ENCODE measurements at regions not wholly inside any gene's neighbourhood (a gene's known extent, or its start where the extent isn't known, plus 50 kb on each side); places are given as distances from the start of the nearest gene placed in this dataset.

DNA sequence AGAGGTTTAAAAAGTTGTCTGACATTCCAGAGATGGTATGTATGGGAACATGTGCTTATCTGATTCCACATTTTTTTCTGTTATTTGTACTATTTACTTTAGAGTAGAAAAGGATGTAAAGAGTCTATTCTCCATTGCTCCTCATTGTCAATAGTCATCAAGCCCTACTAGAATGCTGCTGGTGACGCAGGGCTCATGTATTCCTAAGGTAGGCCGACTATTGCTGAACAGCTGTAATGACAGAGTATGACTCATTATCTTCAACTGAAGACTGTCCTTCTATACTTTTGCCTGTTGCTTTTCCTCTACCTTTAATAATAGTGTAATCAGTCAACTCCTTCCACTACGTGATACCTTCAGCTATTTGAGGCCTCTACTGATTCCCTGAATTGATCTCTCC, 509.1 kb upstream of the NR3C2 start:
- Histone ChIP-seq H3K27me3 (ENCODE audit: insufficient read depth, low read length) (no peaks in the 10 kb centered on the region), H2BK120ac (ENCODE audit: insufficient read depth, low read length, poor library complexity) (no peak overlapping the region), H3K27ac (ENCODE audit: low read depth, low read length) (no peak overlapping the region), H4K12ac (ENCODE audit: low read depth, low read length) (no peak overlapping the region), H2AK5ac (ENCODE audit: low read length) (no peak overlapping the region), H3K14ac (ENCODE audit: low read length) (no peak overlapping the region), H3K4ac (ENCODE audit: low read depth, low read length) (no peak overlapping the region), H3K4me1 (ENCODE audit: control insufficient read depth in 1 of 2, insufficient read depth in 2 of 2, low read length in 2 of 2) (peaks cover 0 to 2% of the 10 kb centered on the region in 2 experiments), H2BK5ac (ENCODE audit: low read depth, low read length, poor library complexity) (no peak overlapping the region), H4K91ac (ENCODE audit: low read depth, low read length) (no peak overlapping the region), H3K4me3 (ENCODE audit: low read depth, low read length) (no peak overlapping the region), H4K8ac (ENCODE audit: low read depth, low read length) (no peak overlapping the region), H3K9ac (ENCODE audit: low read length) (no peak overlapping the region), H2AFZ (ENCODE audit: insufficient read depth, low read length, poor library complexity) (no peak overlapping the region), H3K23ac (ENCODE audit: low read length) (no peak overlapping the region), H3K36me3 (ENCODE audit: control insufficient read depth in 1 of 2, insufficient read depth in 2 of 2, low read length in 2 of 2) (no peaks in the 10 kb centered on the region), H3K18ac (ENCODE audit: low read length) (no peak overlapping the region), H2BK12ac (ENCODE audit: low read length) (no peak overlapping the region), H3K79me1 (ENCODE audit: low read length) (no peaks in the 10 kb centered on the region), H3K4me2 (ENCODE audit: low read length) (no peak overlapping the region), H3K9me3 (ENCODE audit: insufficient read depth, low read depth, low read length) (no peaks in the 10 kb centered on the region), H3K79me2 (ENCODE audit: control insufficient read depth, insufficient read depth, low read length, poor library complexity) (no peaks in the 10 kb centered on the region)
- DNase-seq, result peak; percentile 78 to 90
- no CpG with 5 or more reads among the region's 3 CpGs for WGBS (ENCODE audit: extremely low coverage, insufficient coverage, insufficient read length)

DNA sequence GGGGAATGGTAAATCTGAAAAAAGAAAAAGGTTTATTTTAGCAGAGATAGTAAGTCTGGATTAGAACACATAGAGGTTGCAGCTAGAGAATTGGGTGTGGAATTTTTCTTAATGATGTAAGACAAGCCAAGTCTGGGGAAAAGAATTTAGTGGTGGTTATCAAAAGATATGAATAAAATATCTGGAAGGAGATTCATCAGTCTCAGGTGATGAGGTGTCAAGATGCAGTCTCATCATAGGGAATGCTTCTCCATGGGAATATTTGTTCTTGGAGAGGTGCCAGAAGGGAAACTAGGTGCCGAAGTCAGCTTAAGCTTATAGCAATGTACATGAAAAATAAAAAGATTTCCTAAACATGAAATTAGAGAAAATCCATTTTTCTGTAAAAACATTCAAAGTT, 504.1 kb upstream of the NR3C2 start:
- Histone ChIP-seq H3K4me2 (ENCODE audit: low read length) (no peak overlapping the region), H3K4ac (ENCODE audit: low read depth, low read length) (no peak overlapping the region), H3K79me1 (ENCODE audit: low read length) (no peaks in the 10 kb centered on the region), H3K27ac (ENCODE audit: low read depth, low read length) (no peak overlapping the region), H3K79me2 (ENCODE audit: control insufficient read depth, insufficient read depth, low read length, poor library complexity) (no peaks in the 10 kb centered on the region), H3K36me3 (ENCODE audit: control insufficient read depth in 1 of 2, insufficient read depth in 2 of 2, low read length in 2 of 2) (no peaks in the 10 kb centered on the region), H2AK5ac (ENCODE audit: low read length) (no peak overlapping the region), H3K9me3 (ENCODE audit: insufficient read depth, low read depth, low read length) (no peaks in the 10 kb centered on the region), H2BK5ac (ENCODE audit: low read depth, low read length, poor library complexity) (no peak overlapping the region), H3K14ac (ENCODE audit: low read length) (no peak overlapping the region), H2BK120ac (ENCODE audit: insufficient read depth, low read length, poor library complexity) (no peak overlapping the region), H2AFZ (ENCODE audit: insufficient read depth, low read length, poor library complexity) (no peak overlapping the region), H3K23ac (ENCODE audit: low read length) (no peak overlapping the region), H3K4me1 (ENCODE audit: control insufficient read depth in 1 of 2, insufficient read depth in 2 of 2, low read length in 2 of 2) (no peaks in the 10 kb centered on the region), H3K18ac (ENCODE audit: low read length) (no peak overlapping the region), H3K4me3 (ENCODE audit: low read depth, low read length) (no peak overlapping the region), H3K9ac (ENCODE audit: low read length) (no peak overlapping the region), H4K91ac (ENCODE audit: low read depth, low read length) (no peak overlapping the region), H3K27me3 (ENCODE audit: insufficient read depth, low read length) (no peaks in the 10 kb centered on the region), H4K12ac (ENCODE audit: low read depth, low read length) (no peak overlapping the region), H2BK12ac (ENCODE audit: low read length) (no peak overlapping the region), H4K8ac (ENCODE audit: low read depth, low read length) (no peak overlapping the region)
- no CpG with 5 or more reads among the region's 1 CpG for WGBS (ENCODE audit: extremely low coverage, insufficient coverage, insufficient read length)
- no peak for DNase-seq

DNA sequence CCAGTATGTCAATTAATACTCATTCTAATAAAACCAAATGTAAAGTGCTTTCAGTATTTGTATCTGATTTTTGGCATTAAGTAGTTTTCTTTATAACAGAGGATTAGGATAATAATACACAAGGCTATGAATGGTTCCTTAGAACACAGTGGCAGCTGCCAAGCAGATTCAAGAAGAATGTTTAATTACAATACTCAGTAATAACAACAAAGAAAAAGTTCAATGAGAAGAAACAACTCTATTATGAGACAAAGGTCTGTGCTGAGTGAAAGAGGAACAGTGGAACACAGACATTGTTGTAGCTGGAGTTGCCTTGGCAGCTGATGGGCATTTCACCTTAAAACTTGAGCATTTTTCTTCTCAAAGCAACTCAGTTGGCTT, 502.6 kb upstream of the NR3C2 start:
- no peak overlapping the region for H3K14ac ChIP-seq (ENCODE audit: low read length)
- no peak overlapping the region for H3K4me2 ChIP-seq (ENCODE audit: low read length)
- no peak overlapping the region for H4K91ac ChIP-seq (ENCODE audit: low read depth, low read length)
- no peak overlapping the region for H3K18ac ChIP-seq (ENCODE audit: low read length)
- no peak overlapping the region for H4K8ac ChIP-seq (ENCODE audit: low read depth, low read length)
- H3K79me2 ChIP-seq (ENCODE audit: control insufficient read depth, insufficient read depth, low read length, poor library complexity), result no peaks in the 10 kb centered on the region
- no peak overlapping the region for H3K9ac ChIP-seq (ENCODE audit: low read length)
- H3K4ac ChIP-seq (ENCODE audit: low read depth, low read length), result no peak overlapping the region
- H3K23ac ChIP-seq (ENCODE audit: low read length), result no peak overlapping the region
- H2BK12ac ChIP-seq (ENCODE audit: low read length), result no peak overlapping the region
- no peaks in the 10 kb centered on the region for H3K4me1 ChIP-seq (ENCODE audit: control insufficient read depth in 1 of 2, insufficient read depth in 2 of 2, low read length in 2 of 2)
- no peak overlapping the region for H2AK5ac ChIP-seq (ENCODE audit: low read length)
- H3K4me3 ChIP-seq (ENCODE audit: low read depth, low read length), result no peak overlapping the region
- no peak overlapping the region for H4K12ac ChIP-seq (ENCODE audit: low read depth, low read length)
- DNase-seq, result no peak
- no peak overlapping the region for H2AFZ ChIP-seq (ENCODE audit: insufficient read depth, low read length, poor library complexity)
- no peaks in the 10 kb centered on the region for H3K9me3 ChIP-seq (ENCODE audit: insufficient read depth, low read depth, low read length)
- no peak overlapping the region for H2BK5ac ChIP-seq (ENCODE audit: low read depth, low read length, poor library complexity)
- no peaks in the 10 kb centered on the region for H3K79me1 ChIP-seq (ENCODE audit: low read length)
- H2BK120ac ChIP-seq (ENCODE audit: insufficient read depth, low read length, poor library complexity), result no peak overlapping the region
- H3K27ac ChIP-seq (ENCODE audit: low read depth, low read length), result no peak overlapping the region
- no peaks in the 10 kb centered on the region for H3K27me3 ChIP-seq (ENCODE audit: insufficient read depth, low read length)
- H3K36me3 ChIP-seq (ENCODE audit: control insufficient read depth in 1 of 2, insufficient read depth in 2 of 2, low read length in 2 of 2), result no peaks in the 10 kb centered on the region

DNA sequence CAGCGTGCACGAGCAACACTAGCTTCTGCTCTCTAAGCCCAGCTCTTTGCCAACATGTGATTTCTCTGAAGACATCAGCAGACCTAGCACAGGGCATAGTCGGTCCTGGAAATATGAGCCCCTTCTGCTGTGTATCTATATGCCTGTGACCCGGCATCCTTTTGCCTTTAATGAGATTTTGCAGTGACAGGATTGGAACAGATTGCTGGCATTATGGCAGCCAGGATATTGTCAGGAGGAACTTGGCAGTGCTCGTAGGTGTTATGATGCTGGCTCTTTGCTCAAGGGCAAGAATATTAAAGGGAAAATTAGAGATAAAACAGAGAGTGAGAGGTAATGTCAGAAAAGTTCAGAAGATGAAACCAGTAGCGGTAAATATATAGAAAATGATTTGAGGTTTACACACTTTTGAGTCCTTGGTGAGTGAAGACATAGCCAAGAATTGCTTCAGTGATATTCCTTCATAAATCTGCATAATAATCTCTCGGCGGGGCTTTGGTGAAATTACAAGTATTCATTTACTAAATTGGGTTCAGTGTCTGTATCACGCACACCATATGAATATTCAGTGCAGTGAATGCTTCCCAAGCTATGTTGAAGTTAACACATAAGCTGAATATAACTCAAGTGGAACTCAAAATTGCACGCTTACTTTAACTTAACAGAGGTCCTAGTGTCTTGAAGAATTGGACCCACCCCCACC, 502.1 kb upstream of the NR3C2 start:
- H3K4me2 ChIP-seq (ENCODE audit: low read length), result no peak overlapping the region
- H2AFZ ChIP-seq (ENCODE audit: insufficient read depth, low read length, poor library complexity), result no peak overlapping the region
- H2BK12ac ChIP-seq (ENCODE audit: low read length), result no peak overlapping the region
- H4K91ac ChIP-seq (ENCODE audit: low read depth, low read length), result no peak overlapping the region
- H3K23ac ChIP-seq (ENCODE audit: low read length), result no peak overlapping the region
- no peaks in the 10 kb centered on the region for H3K4me1 ChIP-seq (ENCODE audit: control insufficient read depth in 1 of 2, insufficient read depth in 2 of 2, low read length in 2 of 2)
- no peak for DNase-seq
- H3K14ac ChIP-seq (ENCODE audit: low read length), result no peak overlapping the region
- H3K4me3 ChIP-seq (ENCODE audit: low read depth, low read length), result no peak overlapping the region
- no peak overlapping the region for H2BK120ac ChIP-seq (ENCODE audit: insufficient read depth, low read length, poor library complexity)
- no peak overlapping the region for H4K8ac ChIP-seq (ENCODE audit: low read depth, low read length)
- H3K9me3 ChIP-seq (ENCODE audit: insufficient read depth, low read depth, low read length), result no peaks in the 10 kb centered on the region
- no peak overlapping the region for H2AK5ac ChIP-seq (ENCODE audit: low read length)
- H3K36me3 ChIP-seq (ENCODE audit: control insufficient read depth in 1 of 2, insufficient read depth in 2 of 2, low read length in 2 of 2), result no peaks in the 10 kb centered on the region
- no peaks in the 10 kb centered on the region for H3K79me1 ChIP-seq (ENCODE audit: low read length)
- H2BK5ac ChIP-seq (ENCODE audit: low read depth, low read length, poor library complexity), result no peak overlapping the region
- no peak overlapping the region for H3K27ac ChIP-seq (ENCODE audit: low read depth, low read length)
- no peak overlapping the region for H4K12ac ChIP-seq (ENCODE audit: low read depth, low read length)
- no peaks in the 10 kb centered on the region for H3K27me3 ChIP-seq (ENCODE audit: insufficient read depth, low read length)
- no CpG with 5 or more reads among the region's 10 CpGs for WGBS (ENCODE audit: extremely low coverage, insufficient coverage, insufficient read length)
- H3K79me2 ChIP-seq (ENCODE audit: control insufficient read depth, insufficient read depth, low read length, poor library complexity), result no peaks in the 10 kb centered on the region
- no peak overlapping the region for H3K9ac ChIP-seq (ENCODE audit: low read length)
- no peak overlapping the region for H3K18ac ChIP-seq (ENCODE audit: low read length)
- no peak overlapping the region for H3K4ac ChIP-seq (ENCODE audit: low read depth, low read length)

All from trophoblast cell (in vitro differentiated cells and primary cell).